Fibroblast of lung (primary cell): ENCODE measurements at regions not wholly inside any gene's neighbourhood (a gene's known extent, or its start where the extent isn't known, plus 50 kb on each side); places are given as distances from the start of the nearest gene placed in this dataset.

Experiments used
- EZH2 ChIP-seq: IDR thresholded peaks from 2 replicates; pipeline ENCODE4 v1.5.1; 2012; ENCODE audit warnings: low read length, control low read depth, mild to moderate bottlenecking; ENCODE audit errors: missing control alignments
- TF ChIP-seq, protein P1 (sequence below), 2 donors: IDR thresholded peaks in 1 of 2; conservative IDR thresholded peaks in 1 of 2; 1 replicate in 1 of 2; 2 replicates in 1 of 2; pipeline ENCODE4 v1.5.1; 2011 to 2012; ENCODE audit warnings: low read length in 2 of 2, control low read depth in 1 of 2, inconsistent platforms in 1 of 2, low read depth in 1 of 2, mild to moderate bottlenecking in 1 of 2

DNA sequence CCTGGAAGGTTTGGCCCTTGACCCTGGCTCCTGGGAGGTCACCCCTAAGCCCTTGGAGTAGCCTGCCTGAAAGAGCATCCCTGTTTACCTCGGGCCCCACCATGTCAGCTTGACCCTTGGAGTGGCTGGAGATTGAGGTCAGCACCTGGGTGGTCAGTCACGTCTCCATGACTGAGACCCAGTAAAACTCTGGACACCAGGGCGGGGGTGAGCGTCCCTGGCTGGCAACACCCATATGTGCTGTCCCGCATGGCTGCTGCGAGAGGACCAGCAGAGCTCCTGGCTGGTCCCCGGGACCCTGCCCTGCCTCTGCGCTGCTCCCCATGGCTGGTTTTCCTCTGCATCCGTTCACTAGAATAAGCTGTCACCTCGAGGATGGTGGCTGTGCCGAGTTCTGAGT is 91.2 kb downstream of the RBFOX3 start:
- TF ChIP-seq, protein P1, sequence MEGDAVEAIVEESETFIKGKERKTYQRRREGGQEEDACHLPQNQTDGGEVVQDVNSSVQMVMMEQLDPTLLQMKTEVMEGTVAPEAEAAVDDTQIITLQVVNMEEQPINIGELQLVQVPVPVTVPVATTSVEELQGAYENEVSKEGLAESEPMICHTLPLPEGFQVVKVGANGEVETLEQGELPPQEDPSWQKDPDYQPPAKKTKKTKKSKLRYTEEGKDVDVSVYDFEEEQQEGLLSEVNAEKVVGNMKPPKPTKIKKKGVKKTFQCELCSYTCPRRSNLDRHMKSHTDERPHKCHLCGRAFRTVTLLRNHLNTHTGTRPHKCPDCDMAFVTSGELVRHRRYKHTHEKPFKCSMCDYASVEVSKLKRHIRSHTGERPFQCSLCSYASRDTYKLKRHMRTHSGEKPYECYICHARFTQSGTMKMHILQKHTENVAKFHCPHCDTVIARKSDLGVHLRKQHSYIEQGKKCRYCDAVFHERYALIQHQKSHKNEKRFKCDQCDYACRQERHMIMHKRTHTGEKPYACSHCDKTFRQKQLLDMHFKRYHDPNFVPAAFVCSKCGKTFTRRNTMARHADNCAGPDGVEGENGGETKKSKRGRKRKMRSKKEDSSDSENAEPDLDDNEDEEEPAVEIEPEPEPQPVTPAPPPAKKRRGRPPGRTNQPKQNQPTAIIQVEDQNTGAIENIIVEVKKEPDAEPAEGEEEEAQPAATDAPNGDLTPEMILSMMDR (conservative IDR thresholded peaks at IDR 0.05 in 1 of 2, IDR thresholded peaks at IDR 0.05 in 1 of 2; ENCODE audit: low read depth in 1 of 2, low read length in 2 of 2), result no peak
- TF ChIP-seq EZH2, result no peak
